ENCODE measurements at regions not wholly inside any gene's neighbourhood (a gene's known extent, or its start where the extent isn't known, plus 50 kb on each side); places are given as distances from the start of the nearest gene placed in this dataset.

GRCh38 chr4:63869370-63869769, 539.9 kb downstream of the TECRL start:
- TF ChIP-seq CTCF (conservative IDR thresholded peaks at IDR 0.05; ENCODE audit: low read length), result no peak
- TF ChIP-seq EZH2phosphoT487 (IDR thresholded peaks at IDR 0.05; ENCODE audit: borderline replicate concordance, low read depth, low read length), result no peak

Measured in OCI-LY7 (cell line).